ENCODE measurements at regions not wholly inside any gene's neighbourhood (a gene's known extent, or its start where the extent isn't known, plus 50 kb on each side); places are given as distances from the start of the nearest gene placed in this dataset.

DNA sequence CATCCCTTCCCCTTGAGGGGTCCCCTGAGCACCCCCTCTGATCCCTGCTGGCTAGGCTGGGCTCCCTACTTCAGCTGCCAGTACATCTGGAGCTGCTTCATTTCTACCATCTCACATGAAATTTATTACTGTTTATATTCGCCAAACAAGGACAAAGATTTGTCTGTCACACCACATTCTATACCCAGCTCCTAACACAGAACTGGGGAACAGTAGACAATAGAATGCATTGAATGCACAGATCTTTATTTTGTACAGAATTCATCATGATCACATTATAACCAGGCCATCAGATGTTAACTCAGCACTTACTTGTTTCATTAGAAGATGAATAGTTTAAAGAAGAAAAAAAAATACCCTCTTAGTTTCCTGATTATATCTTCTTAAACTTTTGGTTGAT lies 159.4 kb downstream of the KLF5 start:
- Histone ChIP-seq H3K4me3 (no peak overlapping the region), H3K36me3 (no peaks in the 10 kb centered on the region), H3K4me1 (peaks cover 0 to 14% (median 2%) of the 10 kb centered on the region in 4 donors), H3K9me3 (no peaks in the 10 kb centered on the region), H3K27ac (no peak overlapping the region), H3K27me3 (no peaks in the 10 kb centered on the region)
- DNase-seq, result no peak
- intact Hi-C loops (cut with DNase I; ENCODE audit: low total_unique reads), result loop anchor here (2.0 kb wide), 1 partner anchor 31 kb away; no protein-coding TSS in a partner anchor
- TF ChIP-seq CTCF (IDR thresholded peaks at IDR 0.05), result no peak

DNA sequence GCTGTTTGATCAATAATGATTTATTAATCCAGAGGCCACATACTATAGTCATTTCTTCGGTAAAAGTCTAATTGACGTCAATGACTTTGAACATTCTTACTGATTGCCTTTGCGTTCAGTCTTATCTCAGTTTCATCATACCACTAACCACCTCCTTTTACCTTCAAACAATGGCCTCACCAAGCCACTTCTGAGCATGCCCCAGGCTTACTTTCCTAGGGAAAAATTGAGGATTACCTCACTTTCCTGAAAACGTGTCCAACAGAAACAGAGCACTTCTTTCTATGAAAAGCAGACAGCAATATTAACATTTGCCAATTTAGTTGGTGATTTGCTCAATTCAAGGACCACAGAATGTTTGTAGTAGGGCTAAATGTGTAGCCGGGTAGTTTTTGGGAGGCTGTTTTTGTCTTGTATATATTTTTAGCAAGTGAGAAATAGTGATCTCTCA lies 157.6 kb downstream of the KLF5 start:
- Histone ChIP-seq H3K27me3 (no peaks in the 10 kb centered on the region), H3K4me1 (peaks cover 0 to 14% (median 2%) of the 10 kb centered on the region in 4 donors), H3K27ac (no peak overlapping the region), H3K9me3 (no peaks in the 10 kb centered on the region), H3K4me3 (no peak overlapping the region), H3K36me3 (no peaks in the 10 kb centered on the region)
- no peak for TF ChIP-seq CTCF (IDR thresholded peaks at IDR 0.05)
- intact Hi-C loops (cut with DNase I; ENCODE audit: low total_unique reads), result no loop called here
- DNase-seq, result no peak

DNA sequence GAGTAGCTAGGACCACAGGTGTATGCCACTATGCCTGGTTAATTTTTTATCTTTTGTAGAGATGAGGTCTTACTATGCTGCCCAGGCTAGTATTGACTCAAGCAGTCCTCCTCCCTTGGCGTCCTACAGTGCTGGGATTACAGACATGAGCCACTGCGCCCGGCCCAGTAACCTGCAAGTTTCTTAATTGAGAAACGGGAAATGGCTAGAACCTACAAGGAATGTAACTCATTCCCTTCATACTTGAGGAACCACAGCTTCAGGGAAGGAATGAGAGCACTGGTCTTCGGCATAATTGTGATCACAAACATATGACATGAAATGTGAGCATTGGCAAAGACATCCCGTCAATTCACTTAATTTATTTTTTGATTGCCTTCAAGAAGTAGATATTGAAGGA lies 157.0 kb downstream of the KLF5 start:
- Histone ChIP-seq H3K9me3 (no peaks in the 10 kb centered on the region), H3K36me3 (no peaks in the 10 kb centered on the region), H3K27me3 (no peaks in the 10 kb centered on the region), H3K27ac (no peak overlapping the region), H3K4me1 (peaks cover 0 to 14% (median 2%) of the 10 kb centered on the region in 4 donors), H3K4me3 (no peak overlapping the region)
- DNase-seq, result no peak
- no peak for TF ChIP-seq CTCF (IDR thresholded peaks at IDR 0.05)
- intact Hi-C loops (cut with DNase I; ENCODE audit: low total_unique reads), result no loop called here

- Histone ChIP-seq H3K4me3 (no peak overlapping the region), H3K4me1 (peaks cover 0 to 14% (median 2%) of the 10 kb centered on the region in 4 donors), H3K9me3 (no peaks in the 10 kb centered on the region), H3K27ac (no peak overlapping the region), H3K36me3 (no peaks in the 10 kb centered on the region), H3K27me3 (no peaks in the 10 kb centered on the region)
- no peak for TF ChIP-seq CTCF (IDR thresholded peaks at IDR 0.05)
- DNase-seq, result no peak
- intact Hi-C loops (cut with DNase I; ENCODE audit: low total_unique reads), result no loop called here
Measured at GRCh38 chr13:73212482-73212881, 153.7 kb downstream of the KLF5 start.

DNA sequence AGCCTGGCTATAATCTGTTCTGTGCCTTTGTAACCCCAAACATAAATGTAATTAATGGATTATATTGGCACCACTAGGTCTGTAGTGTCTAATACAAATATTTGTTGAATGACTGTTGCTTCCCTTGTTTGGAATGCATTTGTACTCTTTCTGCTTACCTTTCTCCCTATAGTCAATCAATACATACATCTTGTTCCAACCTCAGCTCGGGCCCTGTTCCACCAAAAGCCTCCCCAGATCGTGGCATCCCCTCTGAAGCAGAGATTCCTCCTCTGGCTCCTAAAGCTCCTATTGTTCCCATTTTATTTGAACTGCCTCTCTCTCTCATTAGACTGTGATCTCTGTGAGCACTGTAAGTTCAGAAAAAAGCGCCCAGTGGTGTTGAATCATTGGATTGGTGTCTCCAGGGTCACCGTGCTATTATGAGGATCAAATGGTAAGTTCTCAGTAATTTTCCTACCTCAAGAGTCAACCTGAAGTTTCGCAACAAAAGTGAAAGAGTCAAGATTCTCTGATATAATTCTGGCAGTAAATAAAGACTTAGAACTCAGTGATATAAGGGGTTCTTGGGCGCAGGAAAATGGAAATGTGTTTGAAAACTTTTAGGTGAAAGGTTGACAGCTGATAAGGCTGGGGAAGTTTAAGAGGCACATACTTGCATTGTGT lies 151.5 kb downstream of the KLF5 start:
- no peaks in the 10 kb centered on the region for H3K36me3 ChIP-seq
- intact Hi-C loops (cut with DNase I; ENCODE audit: low total_unique reads), result no loop called here
- no peaks in the 10 kb centered on the region for H3K9me3 ChIP-seq
- no peaks in the 10 kb centered on the region for H3K4me1 ChIP-seq
- no peak overlapping the region for H3K27ac ChIP-seq
- H3K4me3 ChIP-seq, result no peak overlapping the region
- TF ChIP-seq CTCF (IDR thresholded peaks at IDR 0.05), result no peak
- DNase-seq, result no peak
- no peaks in the 10 kb centered on the region for H3K27me3 ChIP-seq

Measured in tibial artery (tissue), 4 donors.